NCI-H774 (cell line): ENCODE measurements at regions not wholly inside any gene's neighbourhood (a gene's known extent, or its start where the extent isn't known, plus 50 kb on each side); places are given as distances from the start of the nearest gene placed in this dataset.

Experiments
- DNase-seq: peaks from one replicate; lab custom pipeline; 2025; lab: John Stamatoyannopoulos, UW

DNA sequence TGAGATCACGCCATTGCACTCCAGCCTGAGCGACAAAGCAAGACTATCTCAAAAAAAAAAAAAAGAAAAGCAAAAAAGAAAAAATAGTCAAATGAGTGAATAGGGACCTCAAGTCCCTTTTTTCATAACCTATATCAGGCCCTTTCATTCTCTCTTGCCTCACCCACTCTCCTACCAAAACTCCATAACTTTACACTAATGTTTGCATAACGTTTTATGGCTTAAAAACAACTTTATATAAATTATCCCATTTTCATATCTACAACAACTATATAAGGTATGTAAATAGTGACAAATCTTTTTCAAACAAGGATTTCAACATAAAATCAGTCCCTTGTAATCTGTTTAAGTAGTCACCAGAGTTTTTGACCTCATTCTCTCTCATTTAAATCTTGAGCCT lies 56.9 kb upstream of the PIP5K1B start:
- no peak for DNase-seq

DNA sequence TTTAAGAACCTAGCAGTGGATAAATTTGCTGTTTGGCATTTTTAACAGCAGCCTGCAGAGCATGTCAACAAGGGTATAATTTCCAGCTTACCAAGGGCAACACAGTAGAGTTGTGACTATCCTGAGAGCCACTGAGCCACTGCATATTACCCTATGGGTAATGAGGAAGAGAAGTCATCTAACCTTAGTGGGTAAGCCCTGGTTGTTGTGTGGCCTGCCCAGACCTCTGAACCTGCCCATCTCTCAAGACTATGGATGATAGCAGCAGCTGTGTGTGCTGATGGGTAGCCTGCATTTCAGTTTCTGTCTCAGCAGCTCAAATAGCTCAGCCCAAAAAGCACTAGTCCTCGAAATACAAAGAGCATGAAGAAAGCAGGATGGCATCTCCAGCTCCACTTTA lies 56.1 kb upstream of the PIP5K1B start:
- no peak for DNase-seq

DNA sequence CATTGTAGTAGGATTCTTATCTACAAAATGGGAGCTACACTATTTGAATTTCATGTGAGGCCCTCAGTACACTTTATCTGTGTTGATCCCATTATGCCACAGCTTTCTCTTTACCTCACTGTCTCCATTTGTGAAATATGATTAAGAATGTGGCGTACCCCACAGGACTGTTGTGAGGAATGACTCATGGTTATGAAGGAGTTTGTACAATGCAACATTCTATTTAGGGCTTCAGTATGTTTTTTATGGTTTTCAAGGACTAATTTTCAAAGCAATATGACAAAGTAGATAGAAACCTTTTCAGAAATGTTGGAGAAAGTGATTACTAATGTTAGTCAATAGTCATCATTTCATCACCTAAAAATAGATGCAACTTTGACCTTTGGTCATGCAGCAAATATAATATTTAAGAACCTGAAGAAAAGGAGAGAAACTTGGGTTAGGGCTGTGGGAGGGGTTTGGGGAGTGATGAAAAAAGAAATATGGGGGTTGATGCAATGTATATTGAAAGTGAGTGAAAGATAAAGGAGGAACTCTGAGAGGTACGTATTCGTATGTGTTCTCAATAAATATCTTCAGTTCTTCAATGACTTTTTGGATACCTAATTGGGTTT lies 53.7 kb upstream of the PIP5K1B start:
- DNase-seq, result no peak

DNA sequence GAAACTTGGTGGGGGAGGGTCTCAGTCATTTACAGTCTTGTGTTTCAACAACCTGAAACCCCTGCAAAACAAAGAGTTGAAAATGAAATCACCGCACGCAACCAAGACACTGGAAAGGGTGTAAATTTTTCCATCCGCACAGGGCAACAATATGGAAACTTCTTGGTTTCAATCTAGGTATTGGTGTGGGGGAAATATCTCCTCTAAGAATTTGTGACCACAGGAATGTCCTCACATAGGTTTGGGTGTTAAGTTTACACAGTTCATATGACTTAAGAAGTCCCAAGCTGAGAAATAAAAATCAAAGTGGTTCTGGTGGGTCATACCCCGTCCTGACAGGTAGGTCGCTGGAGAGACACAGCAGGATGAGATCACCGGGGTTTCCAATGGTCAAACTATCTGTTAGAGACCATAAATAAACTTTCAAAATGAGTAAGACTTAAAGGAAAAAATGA lies 51.9 kb upstream of the PIP5K1B start:
- DNase-seq, result no peak

DNA sequence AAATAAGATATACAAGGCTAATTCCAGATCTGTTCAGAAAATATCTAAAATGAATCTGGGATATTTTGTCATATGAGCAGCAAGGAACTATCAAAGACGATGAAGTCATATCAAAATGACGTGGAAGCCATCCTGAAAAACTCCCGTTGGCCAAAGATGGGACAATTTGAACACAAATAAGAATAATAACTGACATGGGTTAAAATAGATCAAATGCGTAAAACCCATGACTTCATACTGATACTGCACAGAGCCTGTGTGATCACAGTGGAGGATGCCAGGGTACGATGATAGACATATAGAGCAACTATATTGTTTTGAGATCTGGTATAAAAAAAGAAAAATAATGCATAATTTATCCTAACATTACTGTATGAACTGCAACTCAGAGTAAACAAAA lies 51.0 kb upstream of the PIP5K1B start:
- DNase-seq, result no peak
